Activated naive CD8-positive, alpha-beta T cell treated with anti-CD3 and anti-CD28 coated beads, Interleukin-2, amount 50 U/mL, for 24 hours (primary cell): ENCODE measurements at regions not wholly inside any gene's neighbourhood (a gene's known extent, or its start where the extent isn't known, plus 50 kb on each side); places are given as distances from the start of the nearest gene placed in this dataset.

Experiments
- ATAC-seq: fragments of 150-1000 bp; cut with Tn5 transposase; one replicate; pipeline ENCODE4 v1.10.0; 2021
- DNase-seq: peaks from one replicate; pipeline ENCODE4 v3.0.0; 2021
- H3K27ac Mint-ChIP-seq: one replicate; pipeline ENCODE4 v1.8.0; 2021; ENCODE audit warnings: mild to moderate bottlenecking, mixed read lengths
- H3K27me3 Mint-ChIP-seq: one replicate; pipeline ENCODE4 v1.8.0; 2021; ENCODE audit warnings: mixed read lengths
- H3K36me3 Mint-ChIP-seq: one replicate; pipeline ENCODE4 v1.8.0; 2021; ENCODE audit warnings: low read depth, mixed read lengths
- H3K4me1 Mint-ChIP-seq: one replicate; pipeline ENCODE4 v1.8.0; 2021; ENCODE audit warnings: mixed read lengths
- H3K4me3 Mint-ChIP-seq: one replicate; pipeline ENCODE4 v1.8.0; 2021; ENCODE audit warnings: mild to moderate bottlenecking, moderate library complexity, mixed read lengths
- H3K9me3 Mint-ChIP-seq: one replicate; pipeline ENCODE4 v1.8.0; 2021; ENCODE audit warnings: mixed read lengths

DNA sequence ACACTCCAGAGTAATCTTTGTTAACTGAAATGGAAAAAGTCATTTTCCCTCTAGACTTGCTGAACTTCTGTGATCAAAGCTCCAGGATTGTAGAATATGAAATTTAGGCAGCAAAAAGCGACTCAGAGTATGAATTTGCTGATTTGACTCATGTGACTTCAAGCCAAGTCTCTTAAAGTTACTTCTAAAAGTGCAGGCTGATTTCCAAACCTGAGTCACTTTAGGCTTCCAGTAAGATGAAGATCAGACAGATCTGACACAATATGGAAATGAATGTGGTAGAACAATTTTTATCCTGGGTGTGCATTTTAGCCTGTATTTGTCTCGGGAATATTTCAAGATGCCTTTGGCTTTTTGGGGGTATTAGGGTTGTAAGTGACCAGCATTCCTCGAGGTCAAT is 151.0 kb upstream of the TMTC4 start:
- Mint-ChIP-seq H3K27ac (no peak overlapping the region), H3K4me1 (no peaks in the 10 kb centered on the region), H3K9me3 (no peaks in the 10 kb centered on the region), H3K27me3 (peaks cover 8% of the 10 kb centered on the region), H3K4me3 (no peak overlapping the region), H3K36me3 (no peaks in the 10 kb centered on the region)
- ATAC-seq = no peak
- DNase-seq = no peak

DNA sequence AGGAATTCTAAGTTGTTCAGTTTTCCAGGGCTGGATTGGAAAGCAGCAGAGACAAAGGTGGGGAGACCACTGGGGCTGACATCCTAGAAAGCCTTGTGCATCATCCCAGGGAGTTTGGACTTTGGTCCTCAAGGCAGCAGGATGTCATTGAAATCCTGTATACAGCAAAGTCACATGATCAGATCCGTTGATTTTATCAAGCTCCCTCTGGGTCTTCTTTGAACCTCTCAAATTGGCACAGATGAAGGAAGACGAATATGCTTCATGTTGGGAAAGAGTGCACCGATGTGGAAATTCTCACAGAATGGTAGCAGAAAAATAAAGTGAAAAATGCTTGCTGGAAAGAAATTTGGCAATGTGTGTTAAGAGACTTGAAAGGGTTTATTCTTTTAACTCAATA is 149.8 kb upstream of the TMTC4 start:
- H3K27ac Mint-ChIP-seq = no peak overlapping the region
- no peak overlapping the region for H3K4me3 Mint-ChIP-seq
- H3K9me3 Mint-ChIP-seq = no peaks in the 10 kb centered on the region
- H3K36me3 Mint-ChIP-seq = no peaks in the 10 kb centered on the region
- H3K4me1 Mint-ChIP-seq = no peaks in the 10 kb centered on the region
- DNase-seq (no peak), ATAC-seq (no peak)
- peaks cover 8% of the 10 kb centered on the region for H3K27me3 Mint-ChIP-seq

DNA sequence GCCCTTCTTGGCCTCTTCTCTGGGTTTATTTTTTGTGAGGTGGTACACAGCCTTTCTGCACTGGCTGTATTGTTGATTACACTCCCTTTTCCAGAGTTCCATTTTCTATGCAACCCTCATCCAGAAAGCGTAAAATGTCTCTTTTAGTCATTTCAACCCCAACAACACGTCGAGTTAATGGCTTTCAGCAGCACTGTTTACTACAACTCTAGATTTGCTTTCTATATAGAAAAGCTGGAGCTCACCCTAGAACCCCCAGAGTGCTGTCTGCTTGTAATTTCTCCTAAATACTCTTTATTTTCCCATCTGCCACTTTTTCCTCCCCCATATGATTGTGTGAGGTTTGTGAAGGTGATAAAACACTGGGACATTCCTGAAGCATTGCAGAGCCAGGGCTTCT is 148.9 kb upstream of the TMTC4 start:
- no peak overlapping the region for H3K4me3 Mint-ChIP-seq
- H3K9me3 Mint-ChIP-seq = no peaks in the 10 kb centered on the region
- H3K36me3 Mint-ChIP-seq = no peaks in the 10 kb centered on the region
- peaks cover 5% of the 10 kb centered on the region for H3K27me3 Mint-ChIP-seq
- no peaks in the 10 kb centered on the region for H3K4me1 Mint-ChIP-seq
- no peak for ATAC-seq
- no peak overlapping the region for H3K27ac Mint-ChIP-seq
- no peak for DNase-seq

DNA sequence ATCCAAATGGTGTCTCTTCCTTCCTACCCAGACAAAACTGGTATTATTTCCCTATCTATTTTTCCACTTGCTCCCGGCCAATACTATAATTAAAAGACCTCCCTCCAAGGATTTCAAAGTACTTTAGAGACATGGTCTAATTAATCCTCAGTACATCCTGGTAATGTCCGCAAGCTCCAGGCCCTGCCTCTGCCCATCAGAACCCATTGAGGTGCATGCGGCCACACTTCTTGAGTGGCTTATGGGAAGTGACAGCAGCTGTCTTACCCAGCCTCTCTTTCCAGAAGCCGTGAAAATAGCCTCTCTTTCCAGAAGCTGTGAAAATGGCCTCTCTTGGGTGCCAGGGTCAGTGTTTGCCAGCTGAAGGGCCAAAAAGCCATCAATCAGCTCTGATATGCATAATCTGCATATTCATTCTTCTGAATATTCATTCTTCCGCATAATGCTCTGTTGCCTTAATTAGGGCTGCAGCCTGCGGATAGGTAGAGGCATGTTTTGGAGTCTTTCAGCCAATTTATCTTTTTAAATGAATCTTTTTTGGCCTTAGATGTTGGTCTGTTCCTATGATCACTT is 148.4 kb upstream of the TMTC4 start:
- H3K4me1 Mint-ChIP-seq = no peaks in the 10 kb centered on the region
- ATAC-seq = no peak
- H3K36me3 Mint-ChIP-seq = no peaks in the 10 kb centered on the region
- H3K4me3 Mint-ChIP-seq = no peak overlapping the region
- H3K9me3 Mint-ChIP-seq = peaks cover 1% of the 10 kb centered on the region
- peaks cover 5% of the 10 kb centered on the region for H3K27me3 Mint-ChIP-seq
- no peak for DNase-seq
- no peak overlapping the region for H3K27ac Mint-ChIP-seq

DNA sequence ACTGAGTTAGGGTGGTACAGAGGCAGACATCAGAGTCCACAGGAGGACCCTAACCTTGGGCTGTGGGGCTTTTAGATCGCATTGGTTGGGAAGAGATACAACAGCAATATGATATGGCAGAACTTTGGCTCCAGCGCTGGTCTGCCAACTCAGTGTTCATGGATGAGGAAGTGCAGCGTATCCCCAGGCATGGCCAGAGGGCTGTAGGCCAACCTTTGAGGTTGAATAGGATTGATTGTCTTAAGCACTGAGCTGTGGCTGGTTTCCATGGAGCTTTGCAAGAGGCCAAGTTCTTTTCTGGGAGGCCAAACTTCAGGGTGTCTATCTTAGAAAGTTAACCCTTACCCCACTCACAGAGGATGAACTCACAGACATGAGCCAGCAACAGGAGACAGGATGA is 144.1 kb upstream of the TMTC4 start:
- Mint-ChIP-seq H3K27ac (no peak overlapping the region), H3K9me3 (peaks cover 9% of the 10 kb centered on the region), H3K27me3 (peaks cover 20% of the 10 kb centered on the region), H3K4me1 (no peaks in the 10 kb centered on the region), H3K36me3 (no peaks in the 10 kb centered on the region), H3K4me3 (no peak overlapping the region)
- ATAC-seq = peak; percentile 28
- no peak for DNase-seq

DNA sequence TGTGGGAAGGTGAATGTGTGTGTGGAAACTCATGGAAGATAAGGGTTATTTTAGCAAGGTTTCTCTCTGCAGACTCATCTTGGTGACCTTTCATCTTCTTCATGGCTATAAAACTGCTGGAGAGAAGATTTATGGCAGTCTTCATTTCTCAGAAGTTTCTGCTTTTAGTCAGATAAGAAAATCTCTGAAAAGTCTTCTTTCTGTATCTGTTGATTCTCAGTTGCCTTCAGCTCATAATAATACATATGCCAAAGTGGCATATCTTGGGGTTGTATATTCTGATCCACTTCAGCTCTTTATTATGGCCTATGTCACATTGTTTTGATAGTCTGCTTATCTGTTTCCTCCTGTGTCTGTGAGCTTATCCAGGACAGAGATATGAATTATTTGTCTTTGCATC is 143.3 kb upstream of the TMTC4 start:
- Mint-ChIP-seq H3K4me1 (no peaks in the 10 kb centered on the region), H3K9me3 (peaks cover 9% of the 10 kb centered on the region), H3K36me3 (no peaks in the 10 kb centered on the region), H3K27me3 (peaks cover 18% of the 10 kb centered on the region), H3K4me3 (no peak overlapping the region), H3K27ac (no peak overlapping the region)
- DNase-seq (no peak), ATAC-seq (no peak)

DNA sequence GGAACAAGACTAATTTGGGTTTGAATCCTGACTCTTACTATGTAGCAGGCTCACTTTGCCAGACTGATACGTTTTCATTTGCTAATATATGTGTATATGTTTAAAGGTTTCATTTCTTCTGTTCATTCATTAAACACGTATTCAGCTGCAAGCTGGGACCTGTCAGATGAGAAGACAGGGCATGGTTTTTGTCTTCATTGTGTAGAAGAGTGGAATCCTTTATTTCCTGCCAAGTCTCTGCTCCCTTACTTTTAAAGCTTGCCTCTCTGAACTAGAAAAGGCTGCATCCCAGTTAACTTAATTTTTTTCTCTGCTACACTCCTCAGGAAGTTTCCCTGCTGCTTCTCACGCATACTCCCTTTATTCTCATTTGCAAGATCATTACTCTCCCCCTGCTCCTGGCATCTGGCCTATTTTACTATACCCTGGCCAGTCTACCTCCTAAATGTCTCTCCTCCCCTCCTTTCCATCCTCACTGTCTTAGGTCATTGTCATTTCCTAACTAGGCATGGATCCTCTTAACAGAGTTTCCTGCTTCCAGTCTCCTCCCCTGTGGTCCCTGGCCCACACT is 141.0 kb upstream of the TMTC4 start:
- Mint-ChIP-seq H3K9me3 (peaks cover 9% of the 10 kb centered on the region), H3K27me3 (peaks cover 20% of the 10 kb centered on the region), H3K4me3 (no peak overlapping the region), H3K36me3 (no peaks in the 10 kb centered on the region), H3K27ac (no peak overlapping the region), H3K4me1 (no peaks in the 10 kb centered on the region)
- ATAC-seq (no peak), DNase-seq (no peak)

DNA sequence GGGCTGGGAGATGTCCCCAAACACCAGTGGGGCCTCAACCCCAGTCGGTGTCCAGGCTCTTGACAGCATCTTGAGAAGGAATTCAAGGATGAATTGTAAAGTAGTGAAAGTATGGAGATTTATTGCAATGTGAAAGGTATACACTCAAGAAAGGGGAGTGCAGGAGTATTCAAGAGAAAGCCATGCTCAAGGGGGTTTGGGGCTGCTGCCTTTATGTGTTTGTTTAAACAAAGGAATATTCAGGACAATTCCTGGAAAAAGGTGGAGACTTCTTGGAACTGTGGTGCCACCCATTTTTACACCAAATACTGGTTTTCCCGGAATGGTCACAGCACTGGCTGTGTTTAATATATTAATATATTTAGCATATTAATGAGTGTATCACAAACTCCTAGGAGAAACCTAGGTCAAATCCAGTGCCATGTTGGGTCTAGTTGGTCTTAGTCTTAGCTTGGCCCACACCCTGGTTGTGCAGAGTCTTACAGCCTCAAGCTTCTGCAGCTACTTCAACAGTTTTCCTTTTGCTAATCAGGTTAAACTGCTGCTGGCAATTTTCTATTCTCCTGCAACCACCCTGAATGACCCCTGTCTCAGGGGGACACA is 138.5 kb upstream of the TMTC4 start:
- DNase-seq = no peak
- no peaks in the 10 kb centered on the region for H3K36me3 Mint-ChIP-seq
- H3K4me3 Mint-ChIP-seq = no peak overlapping the region
- H3K9me3 Mint-ChIP-seq = peaks cover 9% of the 10 kb centered on the region
- H3K27me3 Mint-ChIP-seq = peaks cover 32% of the 10 kb centered on the region
- no peak overlapping the region for H3K27ac Mint-ChIP-seq
- H3K4me1 Mint-ChIP-seq = no peaks in the 10 kb centered on the region
- ATAC-seq = no peak

DNA sequence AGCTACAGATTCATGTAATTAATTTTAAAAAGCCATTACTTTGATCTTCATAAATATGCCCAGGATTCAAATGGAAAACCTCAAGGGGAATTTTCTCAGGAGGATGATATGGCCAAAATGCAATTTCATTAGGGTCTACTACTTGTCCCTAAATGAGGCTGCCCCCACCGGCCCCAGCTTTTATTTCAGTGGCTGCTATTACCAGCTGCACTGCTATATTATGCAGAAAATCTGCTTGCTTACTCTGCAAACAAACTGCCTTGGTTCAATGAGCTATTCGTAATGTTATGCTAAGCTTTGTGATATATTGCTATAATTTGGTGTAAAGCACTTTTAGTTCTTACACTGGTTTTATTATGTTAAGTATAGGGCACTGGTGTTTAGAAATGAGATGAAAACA is 137.3 kb upstream of the TMTC4 start:
- DNase-seq = no peak
- peaks cover 27% of the 10 kb centered on the region for H3K27me3 Mint-ChIP-seq
- no peaks in the 10 kb centered on the region for H3K9me3 Mint-ChIP-seq
- H3K36me3 Mint-ChIP-seq = no peaks in the 10 kb centered on the region
- no peaks in the 10 kb centered on the region for H3K4me1 Mint-ChIP-seq
- ATAC-seq = no peak
- no peak overlapping the region for H3K4me3 Mint-ChIP-seq
- H3K27ac Mint-ChIP-seq = no peak overlapping the region

DNA sequence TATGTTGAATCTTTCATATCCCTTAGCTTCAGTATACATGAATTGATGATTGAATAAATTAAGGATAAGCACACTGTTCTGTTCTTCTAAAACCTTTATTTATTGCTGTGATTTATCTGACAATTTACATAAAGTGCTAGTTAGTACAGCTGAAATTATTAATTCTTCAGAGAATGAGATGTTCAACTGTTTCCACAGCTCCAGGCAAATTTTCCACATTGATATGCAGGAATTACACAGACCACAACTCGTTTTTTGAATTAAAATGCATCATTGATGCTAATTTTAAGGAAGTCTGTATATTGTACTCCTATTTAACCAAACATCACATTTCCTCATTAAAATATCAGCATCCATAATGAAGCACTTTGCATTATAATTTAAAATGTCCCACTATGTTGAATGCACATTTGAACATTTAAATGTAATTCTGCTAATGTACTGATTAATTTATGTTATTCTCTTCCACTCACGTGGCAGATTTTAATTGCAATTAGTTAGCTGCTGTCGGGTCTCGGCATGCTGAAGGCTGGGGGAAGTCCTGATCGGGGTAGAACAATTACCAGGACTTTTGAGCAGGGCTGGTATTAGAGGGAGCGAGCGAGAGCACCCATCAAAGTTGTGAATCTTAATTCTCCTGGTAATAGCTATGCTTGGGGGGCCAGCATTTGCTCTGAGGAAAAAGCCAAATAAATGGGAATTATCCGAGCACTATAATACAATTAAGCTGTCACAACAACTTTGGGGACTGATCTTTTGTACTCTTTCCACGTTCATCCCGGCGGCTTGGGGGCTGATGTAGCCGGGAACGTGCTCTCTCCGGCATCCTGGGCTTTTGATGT is 136.7 kb upstream of the TMTC4 start:
- no peak for ATAC-seq
- Mint-ChIP-seq H3K4me1 (no peaks in the 10 kb centered on the region), H3K4me3 (no peak overlapping the region), H3K27ac (no peak overlapping the region), H3K27me3 (peaks cover 29% of the 10 kb centered on the region), H3K36me3 (no peaks in the 10 kb centered on the region), H3K9me3 (no peaks in the 10 kb centered on the region)
- no peak for DNase-seq

DNA sequence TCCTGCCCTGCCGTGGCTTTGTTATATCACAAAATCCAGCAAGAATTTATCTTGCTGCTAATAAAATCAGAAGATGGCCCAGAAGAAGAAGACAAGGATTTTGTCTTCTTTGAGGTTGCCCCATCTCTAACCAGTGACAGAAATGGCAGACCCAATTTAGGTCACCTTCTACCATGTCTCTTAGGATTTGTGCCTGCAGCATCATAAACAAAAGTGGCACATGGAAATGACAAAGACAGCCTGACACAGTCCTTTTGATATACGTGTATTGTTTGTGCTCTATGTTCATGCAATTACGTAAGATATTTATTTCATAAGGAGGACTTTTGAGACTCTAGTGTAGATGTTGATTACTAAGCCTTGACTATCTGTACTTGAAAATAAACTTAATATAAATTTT is 135.9 kb upstream of the TMTC4 start:
- no peaks in the 10 kb centered on the region for H3K4me1 Mint-ChIP-seq
- ATAC-seq = no peak

DNA sequence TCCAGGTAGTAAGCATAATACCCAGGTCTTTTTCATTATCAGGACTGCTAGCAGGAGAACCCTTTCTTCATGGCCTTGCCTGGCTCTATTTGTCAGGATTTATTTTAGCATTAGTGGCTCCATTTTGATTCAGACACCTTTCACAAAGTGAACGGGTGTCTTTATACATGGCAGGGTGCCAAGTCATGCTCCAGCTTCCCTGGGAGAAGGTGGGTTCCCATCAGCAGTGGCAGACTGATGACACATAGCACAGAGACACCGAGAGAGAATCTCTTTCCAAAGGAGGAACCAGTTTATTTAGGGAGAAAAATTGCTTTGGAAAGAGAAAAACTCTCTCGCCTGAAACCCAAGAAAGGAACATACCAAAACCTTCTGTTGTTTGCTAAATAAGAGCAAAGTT is 135.3 kb upstream of the TMTC4 start:
- no peaks in the 10 kb centered on the region for H3K36me3 Mint-ChIP-seq
- no peak overlapping the region for H3K4me3 Mint-ChIP-seq
- no peaks in the 10 kb centered on the region for H3K9me3 Mint-ChIP-seq
- H3K27ac Mint-ChIP-seq = no peak overlapping the region
- DNase-seq (no peak), ATAC-seq (no peak)
- H3K27me3 Mint-ChIP-seq = peaks cover 22% of the 10 kb centered on the region
- H3K4me1 Mint-ChIP-seq = no peaks in the 10 kb centered on the region

More for the DNA sequence above, 135.9 kb upstream of the TMTC4 start:
- no peak overlapping the region for H3K4me3 Mint-ChIP-seq
- H3K36me3 Mint-ChIP-seq = no peaks in the 10 kb centered on the region
- no peak for DNase-seq
- H3K27ac Mint-ChIP-seq = no peak overlapping the region
- no peaks in the 10 kb centered on the region for H3K9me3 Mint-ChIP-seq
- peaks cover 22% of the 10 kb centered on the region for H3K27me3 Mint-ChIP-seq

DNA sequence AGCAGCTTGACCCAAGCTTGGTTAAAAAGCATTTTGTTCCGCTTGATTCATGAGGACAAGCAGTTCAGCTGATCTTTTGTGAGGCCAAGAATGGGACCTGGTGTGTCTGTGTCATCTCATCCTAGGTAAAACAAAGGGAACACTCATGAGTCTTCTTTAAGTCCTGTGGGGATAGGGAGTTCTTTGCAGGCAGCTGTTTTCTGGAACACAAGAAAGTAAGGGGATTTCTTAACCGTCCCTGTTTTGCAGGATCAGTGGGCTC is 134.5 kb upstream of the TMTC4 start:
- DNase-seq = no peak
- H3K4me3 Mint-ChIP-seq = no peak overlapping the region
- H3K9me3 Mint-ChIP-seq = no peaks in the 10 kb centered on the region
- no peaks in the 10 kb centered on the region for H3K36me3 Mint-ChIP-seq
- H3K27ac Mint-ChIP-seq = no peak overlapping the region
- H3K4me1 Mint-ChIP-seq = no peaks in the 10 kb centered on the region
- H3K27me3 Mint-ChIP-seq = peaks cover 20% of the 10 kb centered on the region
- no peak for ATAC-seq

DNA sequence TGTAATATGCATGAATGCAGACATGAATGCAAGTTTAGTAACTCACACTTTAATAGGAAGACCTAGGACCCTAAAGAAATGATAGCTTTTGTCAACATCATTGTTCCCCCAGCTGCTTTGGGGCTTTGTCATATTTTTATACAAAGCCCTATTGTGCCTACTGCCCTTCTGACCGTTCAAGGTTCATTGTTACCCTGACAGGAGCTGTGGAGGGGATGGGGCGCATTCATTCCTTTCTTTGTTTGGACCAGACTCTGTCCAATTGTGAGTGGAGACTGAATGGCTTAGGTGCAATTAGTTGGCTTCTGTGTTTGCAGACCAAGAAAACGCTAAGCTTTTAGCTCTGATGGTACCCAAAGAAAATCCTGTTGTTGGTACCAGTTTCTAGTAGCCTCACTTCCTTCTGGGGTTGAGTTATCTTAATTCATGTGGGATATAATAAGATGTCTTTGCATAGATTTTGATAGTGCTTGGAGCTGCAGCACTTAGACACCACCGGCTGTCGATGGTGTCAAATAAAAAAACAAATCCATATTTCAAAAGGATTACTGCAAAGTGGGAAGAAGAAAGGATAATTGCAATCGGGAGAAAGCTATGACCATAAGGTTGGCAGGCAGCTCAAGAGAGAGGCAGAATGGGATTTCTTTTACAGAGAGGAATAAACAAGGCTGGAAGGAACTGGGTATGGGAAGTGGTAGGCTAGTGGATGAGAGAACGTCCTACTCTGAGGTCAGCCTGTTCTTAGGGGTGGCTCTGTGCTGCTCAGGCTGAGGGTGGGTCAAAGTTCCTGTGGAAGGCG is 133.9 kb upstream of the TMTC4 start:
- no peak for ATAC-seq
- Mint-ChIP-seq H3K4me3 (no peak overlapping the region), H3K27ac (no peak overlapping the region), H3K36me3 (no peaks in the 10 kb centered on the region), H3K27me3 (peaks cover 17% of the 10 kb centered on the region), H3K4me1 (no peaks in the 10 kb centered on the region), H3K9me3 (no peaks in the 10 kb centered on the region)
- no peak for DNase-seq

DNA sequence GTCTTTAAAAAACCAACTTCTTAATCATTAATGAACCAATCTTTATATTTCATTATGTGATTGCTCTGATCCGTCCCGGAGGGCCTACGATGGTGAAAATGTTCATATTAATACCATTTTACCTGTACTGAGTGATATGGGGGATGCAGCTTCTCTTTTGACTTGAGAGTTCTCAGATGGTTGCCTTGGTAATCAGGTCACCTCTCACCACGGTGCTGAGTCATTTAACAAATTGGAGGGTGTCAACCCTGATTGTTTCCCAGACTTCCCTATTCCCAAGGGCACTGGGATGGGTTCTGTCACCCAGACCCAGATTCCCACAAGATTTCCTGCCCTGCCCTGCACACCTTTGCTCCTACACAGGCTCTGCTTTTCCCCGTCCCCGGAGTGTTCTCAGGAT is 128.5 kb upstream of the TMTC4 start:
- H3K4me1 Mint-ChIP-seq = no peaks in the 10 kb centered on the region
- no peak for DNase-seq
- H3K27ac Mint-ChIP-seq = no peak overlapping the region
- H3K4me3 Mint-ChIP-seq = no peak overlapping the region
- H3K27me3 Mint-ChIP-seq = peaks cover 5% of the 10 kb centered on the region
- H3K36me3 Mint-ChIP-seq = no peaks in the 10 kb centered on the region
- no peak for ATAC-seq
- H3K9me3 Mint-ChIP-seq = no peaks in the 10 kb centered on the region
